Heart left ventricle (tissue), 16 donors: ENCODE measurements at regions not wholly inside any gene's neighbourhood (a gene's known extent, or its start where the extent isn't known, plus 50 kb on each side); places are given as distances from the start of the nearest gene placed in this dataset.
"Not testable (repeated sequence)": the region's sequence is repeated elsewhere in the genome, so short reads cannot be mapped to it uniquely, and the experiment has no call there.

ENCODE experiments used
- ATAC-seq, 4 donors: fragments of 200-7000 bp; cut with Tn5 transposase; one replicate each; pipeline ENCODE4 v1.9.1; 2020 to 2022; ENCODE audit warnings: moderate library complexity in 4 of 4, mild to moderate bottlenecking in 3 of 4, moderate number of reproducible peaks in 1 of 4
- DNase-seq, 5 donors: peaks; one replicate each; pipeline ENCODE4 v3.0.0-alpha.2; 2020
- H3K27ac ChIP-seq, 12 donors: fragments of 200-600 bp; sonication (generic) in 4 of 12; one replicate each; pipeline versions ENCODE4 v1.5.0 to v1.8.0; 2016 to 2022; ENCODE audit warnings: mild to moderate bottlenecking in 2 of 12
- H3K27me3 ChIP-seq, 9 donors: fragments of 200-600 bp; sonication (generic) in 2 of 9; one replicate each; pipeline versions ENCODE4 v1.5.1 to v1.8.0; 2016 to 2022; ENCODE audit warnings: mild to moderate bottlenecking in 3 of 9
- H3K36me3 ChIP-seq, 9 donors: fragments of 200-600 bp; sonication (generic) in 2 of 9; one replicate each; pipeline versions ENCODE4 v1.5.0 to v1.8.0; 2018 to 2022; ENCODE audit warnings: mild to moderate bottlenecking in 2 of 9
- H3K4me1 ChIP-seq, 12 donors: fragments of 200-600 bp; sonication (generic) in 4 of 12; one replicate each; pipeline versions ENCODE4 v1.5.0 to v1.8.0; 2016 to 2022; ENCODE audit warnings: mild to moderate bottlenecking in 3 of 12
- H3K4me3 ChIP-seq, 12 donors: fragments of 200-600 bp; sonication (generic) in 4 of 12; one replicate each; pipeline versions ENCODE4 v1.5.0 to v1.8.0; 2017 to 2022; ENCODE audit warnings: mild to moderate bottlenecking in 9 of 12, moderate library complexity in 4 of 12
- H3K9me3 ChIP-seq, 12 donors: fragments of 200-600 bp; sonication (generic) in 4 of 12; one replicate each; pipeline versions ENCODE4 v1.5.0 to v1.8.0; 2016 to 2022; ENCODE audit warnings: mild to moderate bottlenecking in 1 of 12
- CTCF ChIP-seq, 12 donors: fragments of 200-600 bp; sonication (generic) in 4 of 12; IDR thresholded peaks; one replicate each; pipeline versions ENCODE4 v1.5.0 to v1.8.0; 2018 to 2022; ENCODE audit warnings: antibody characterized with exemption in 12 of 12, mild to moderate bottlenecking in 5 of 12
- POLR2A ChIP-seq, 2 donors: fragments of 450-650 bp; IDR thresholded peaks; one replicate each; pipeline ENCODE4 v1.6.1; 2017; ENCODE audit warnings: antibody characterized with exemption in 2 of 2, mild to moderate bottlenecking in 2 of 2, moderate library complexity in 2 of 2
- WGBS, 4 donors: extraction: QIAGEN DNeasy Blood & Tissue Kit in 2 of 4; methylation state at CpG; one replicate each; pipeline versions ENCODE4 v1.1.5 to v1.1.7; 2013 to 2018; 5-methylcytosine and 5-hydroxymethylcytosine counted together
- intact Hi-C, 10 donors: fragments of 100-400 bp; cut with DNase I; formaldehyde crosslinking; loops; one replicate each; pipeline versions ENCODE4 v1.11.1 to v1.14.2; 2022
- donor health status: ischemic (EF 13 %, LVEDD 7.1; RV severe dilation, severe dysfunction).
- donor health status: healthy with polysubstance abuse.
- donor health status: DM: no; HTN: yes; CAD: no.
- donor health status: DM: no; HTN: no; CAD: no.
- donor health status: ischemic (EF 25% LVEDD 6.9; RV normal size, moderate dysfunction).
- donor health status: ischemic (EF 25% LVEDD 5.7; RV mildly dilated, moderate dysfunction).
- donor health status: healthy.
- donor health status: DM: yes; HTN: yes; CAD: no.
- donor health status: ischemic (EF 35%, LVEDD 5.7; RV mildly dilated, moderate dysfunction).
- donor health status: nonischemic (EF 11% LVEDD 7.7; RV severe dilation, severe dysfunction).
- donor health status: DM: yes; HTN: yes; CAD: no.
- donor health status: PGD.
- donor health status: ischemic (EF 29% LVEDD 5.4; RV normal size, mild dysfunction).
- donor health status: nonischemic (EF 23%, LVEDD 6.1; RV moderate dilation, normal function).

- DNase-seq, ATAC-seq, H3K27me3 ChIP-seq, H3K27ac ChIP-seq, H3K4me3 ChIP-seq, H3K36me3 ChIP-seq, intact Hi-C loops, H3K4me1 ChIP-seq, H3K9me3 ChIP-seq: not testable (repeated sequence)
- 85 to 93% (median 87%) methylated on average over 2 of the region's 2 CpGs for WGBS, 4 donors
Observed at GRCh38 chr4:189650436-189650835, 290.2 kb upstream of the FRG1 start.

GRCh38 chr4:189653130-189653653 is 287.5 kb upstream of the FRG1 start:
- H3K27ac ChIP-seq, H3K4me3 ChIP-seq, DNase-seq, H3K27me3 ChIP-seq, H3K36me3 ChIP-seq, intact Hi-C loops, H3K4me1 ChIP-seq, ATAC-seq, H3K9me3 ChIP-seq: not testable (repeated sequence)
- 46 to 62% methylated on average over 2 of the region's 3 CpGs; no CpG with 5 or more reads in 2 of the 4 donors for WGBS, 4 donors

GRCh38 chr4:189653983-189654382 is 286.7 kb upstream of the FRG1 start:
- H3K27ac ChIP-seq, H3K4me3 ChIP-seq, H3K4me1 ChIP-seq, H3K27me3 ChIP-seq, H3K9me3 ChIP-seq, ATAC-seq, intact Hi-C loops, H3K36me3 ChIP-seq, DNase-seq: not testable (repeated sequence)
- whole genome bisulfite sequencing, 4 donors = 80 to 90% (median 85%) methylated on average over 5 to 7 of the region's 7 CpGs

GRCh38 chr4:189654396-189654795 is 286.3 kb upstream of the FRG1 start:
- H3K9me3 ChIP-seq, H3K27ac ChIP-seq, DNase-seq, intact Hi-C loops, ATAC-seq, H3K36me3 ChIP-seq, H3K27me3 ChIP-seq, H3K4me3 ChIP-seq, H3K4me1 ChIP-seq: not testable (repeated sequence)
- 83 to 89% (median 87%) methylated on average over 6 to 9 of the region's 9 CpGs for WGBS, 4 donors

- intact Hi-C loops = not testable (repeated sequence)
- WGBS, 4 donors = 70 to 84% (median 81%) methylated on average over 5 to 8 of the region's 8 CpGs
Observed at GRCh38 chr4:189655817-189656216, 284.9 kb upstream of the FRG1 start.

GRCh38 chr4:189656641-189657040 is 284.0 kb upstream of the FRG1 start:
- WGBS, 4 donors = 43 to 52% (median 50%) methylated on average over 10 of the region's 10 CpGs
- no peak overlapping the region for H3K27ac ChIP-seq
- TF ChIP-seq POLR2A (IDR thresholded peaks at IDR 0.05) (no peak), CTCF (IDR thresholded peaks at IDR 0.05) (no peak)
- no peaks in the 10 kb centered on the region for H3K4me1 ChIP-seq
- no peak for DNase-seq
- H3K4me3 ChIP-seq = no peak overlapping the region
- ATAC-seq = no peak
- intact Hi-C loops = no loop called here
- no peaks in the 10 kb centered on the region for H3K27me3 ChIP-seq
- H3K9me3 ChIP-seq = no peaks in the 10 kb centered on the region
- no peaks in the 10 kb centered on the region for H3K36me3 ChIP-seq

More at GRCh38 chr4:189655817-189656216, 284.9 kb upstream of the FRG1 start:
- not testable (repeated sequence) for H3K36me3 ChIP-seq, DNase-seq, ATAC-seq, H3K27me3 ChIP-seq, H3K27ac ChIP-seq, H3K9me3 ChIP-seq, H3K4me1 ChIP-seq, H3K4me3 ChIP-seq

GRCh38 chr4:189658259-189658658 is 282.4 kb upstream of the FRG1 start:
- H3K9me3 ChIP-seq, DNase-seq, H3K4me3 ChIP-seq, H3K36me3 ChIP-seq, intact Hi-C loops, H3K27me3 ChIP-seq, ATAC-seq, H3K4me1 ChIP-seq: not testable (repeated sequence)
- WGBS, 4 donors = 52 to 81% (median 63%) methylated on average over 3 to 5 of the region's 5 CpGs
- H3K27ac ChIP-seq = peak overlapping the region in 1 of 12 donors; percentile 20

- H3K9me3 ChIP-seq, intact Hi-C loops: not testable (repeated sequence)
- ATAC-seq = peak in 2 of 4 donors; percentile 49 to 54
Observed at GRCh38 chr4:189658831-189659230, 281.8 kb upstream of the FRG1 start.

More at GRCh38 chr4:189658831-189659230, 281.8 kb upstream of the FRG1 start:
- H3K27me3 ChIP-seq, H3K36me3 ChIP-seq, H3K4me1 ChIP-seq, H3K4me3 ChIP-seq, DNase-seq: not testable (repeated sequence)
- WGBS, 4 donors = 66 to 76% (median 71%) methylated on average over 5 of the region's 5 CpGs
- H3K27ac ChIP-seq = peak overlapping the region in 1 of 12 donors; percentile 20
